Astrocyte (in vitro differentiated cells and primary cell): ENCODE measurements at regions not wholly inside any gene's neighbourhood (a gene's known extent, or its start where the extent isn't known, plus 50 kb on each side); places are given as distances from the start of the nearest gene placed in this dataset.

Experiments used
- DNase-seq: peaks from one replicate; pipeline ENCODE4 v3.0.0-alpha.2; 2010; ENCODE audit warnings: low read depth
- FAIRE-seq: peaks from 2 replicates; lab custom pipeline; 2011; peaks lifted over from hg19 to GRCh38; lab: Jason Lieb, UNC
- H2AFZ ChIP-seq: 2 replicates; pipeline ENCODE4 v1.6.0; 2012; ENCODE audit warnings: low read depth, low read length, inconsistent platforms
- H3K27ac ChIP-seq: 2 replicates; pipeline ENCODE4 v1.5.1; 2011; ENCODE audit warnings: low read depth, low read length, inconsistent platforms
- H3K27me3 ChIP-seq: 2 replicates; pipeline ENCODE4 v1.6.0; 2011; ENCODE audit warnings: low read length, inconsistent platforms; ENCODE audit not compliant: insufficient read depth
- H3K36me3 ChIP-seq: 2 replicates; pipeline ENCODE4 v1.5.1; 2011; ENCODE audit warnings: low read length, inconsistent platforms; ENCODE audit not compliant: insufficient read depth
- H3K4me1 ChIP-seq: 2 replicates; pipeline ENCODE4 v1.5.1; 2011; ENCODE audit warnings: low read length, inconsistent platforms; ENCODE audit not compliant: insufficient read depth
- H3K4me2 ChIP-seq: 2 replicates; pipeline ENCODE4 v1.6.0; 2012; ENCODE audit warnings: low read length, inconsistent platforms
- H3K4me3 ChIP-seq: 2 replicates; pipeline ENCODE4 v1.5.1; 2011; ENCODE audit warnings: low read depth, mild to moderate bottlenecking, low read length, inconsistent platforms; ENCODE audit not compliant: insufficient read depth
- H3K79me2 ChIP-seq: 2 replicates; pipeline ENCODE4 v1.6.0; 2012; ENCODE audit warnings: mild to moderate bottlenecking, low read length, inconsistent platforms; ENCODE audit not compliant: insufficient read depth
- H3K9ac ChIP-seq: 2 replicates; pipeline ENCODE4 v1.6.0; 2012; ENCODE audit warnings: mild to moderate bottlenecking, low read length, inconsistent platforms
- H3K9me3 ChIP-seq: 2 replicates; pipeline ENCODE4 v1.5.1; 2012; ENCODE audit warnings: low read depth, mild to moderate bottlenecking, low read length, inconsistent platforms; ENCODE audit not compliant: insufficient read depth
- H4K20me1 ChIP-seq: 2 replicates; pipeline ENCODE4 v1.6.0; 2012; ENCODE audit warnings: low read length, inconsistent platforms; ENCODE audit not compliant: insufficient read depth
- H3K27ac Mint-ChIP-seq: one replicate; pipeline ENCODE4 v1.8.0; 2021; ENCODE audit warnings: mild to moderate bottlenecking, mixed read lengths; ENCODE audit not compliant: unreplicated experiment
- H3K27me3 Mint-ChIP-seq: one replicate; pipeline ENCODE4 v1.8.0; 2021; ENCODE audit warnings: low read depth, mixed read lengths; ENCODE audit not compliant: unreplicated experiment
- H3K36me3 Mint-ChIP-seq: one replicate; pipeline ENCODE4 v1.8.0; 2021; ENCODE audit warnings: low read depth, mixed read lengths; ENCODE audit not compliant: unreplicated experiment
- H3K4me1 Mint-ChIP-seq: one replicate; pipeline ENCODE4 v1.8.0; 2021; ENCODE audit warnings: low read depth, mixed read lengths; ENCODE audit not compliant: unreplicated experiment
- H3K4me3 Mint-ChIP-seq: one replicate; pipeline ENCODE4 v1.8.0; 2021; ENCODE audit warnings: mild to moderate bottlenecking, moderate library complexity, mixed read lengths; ENCODE audit not compliant: unreplicated experiment
- H3K9me3 Mint-ChIP-seq: one replicate; pipeline ENCODE4 v1.8.0; 2021; ENCODE audit warnings: mild to moderate bottlenecking, mixed read lengths; ENCODE audit not compliant: unreplicated experiment
- EZH2 ChIP-seq: IDR thresholded peaks from 2 replicates; pipeline ENCODE4 v1.6.1; 2012; ENCODE audit warnings: mild to moderate bottlenecking, low read length, inconsistent platforms; ENCODE audit not compliant: insufficient read depth
- TF ChIP-seq, protein P1 (sequence below): IDR thresholded peaks from 2 replicates; pipeline ENCODE4 v1.5.1; 2011; ENCODE audit warnings: low read depth, mild to moderate bottlenecking, inconsistent platforms, low read length, moderate library complexity; ENCODE audit not compliant: insufficient read depth

DNA sequence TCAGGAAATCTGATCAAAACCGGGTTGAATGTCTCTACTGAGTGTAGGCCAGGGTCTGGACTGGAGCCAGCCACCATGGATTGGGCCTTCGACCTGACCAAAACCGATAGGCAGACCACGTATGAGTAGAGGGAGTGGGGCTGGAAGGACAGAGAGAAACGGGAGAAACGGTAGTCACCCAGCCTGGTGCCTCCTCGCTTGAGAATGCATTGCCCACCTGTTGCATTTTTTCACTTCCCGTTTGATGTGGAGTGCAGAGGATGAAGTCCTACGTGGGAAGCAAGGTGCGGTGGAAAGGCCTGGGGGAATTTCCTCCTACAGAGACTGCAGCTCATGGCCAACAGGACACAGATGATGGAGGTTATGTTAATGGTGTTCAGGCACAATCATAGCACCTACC, 53.9 kb upstream of the ECI2 start:
- no peak overlapping the region for H2AFZ ChIP-seq
- H3K36me3 ChIP-seq = no peaks in the 10 kb centered on the region
- H3K79me2 ChIP-seq = no peaks in the 10 kb centered on the region
- no peak overlapping the region for H3K4me2 ChIP-seq
- H3K9ac ChIP-seq = no peak overlapping the region
- Mint-ChIP-seq H3K27ac (no peak overlapping the region), H3K27me3 (no peaks in the 10 kb centered on the region), H3K4me3 (no peak overlapping the region), H3K36me3 (peaks cover 1% of the 10 kb centered on the region), H3K9me3 (peaks cover 10% of the 10 kb centered on the region), H3K4me1 (peaks cover 6% of the 10 kb centered on the region)
- H3K27me3 ChIP-seq = no peaks in the 10 kb centered on the region
- no peaks in the 10 kb centered on the region for H4K20me1 ChIP-seq
- no peaks in the 10 kb centered on the region for H3K4me1 ChIP-seq
- H3K9me3 ChIP-seq = no peaks in the 10 kb centered on the region
- H3K27ac ChIP-seq = no peak overlapping the region
- no peak for DNase-seq
- FAIRE-seq = no peak
- TF ChIP-seq, protein P1, sequence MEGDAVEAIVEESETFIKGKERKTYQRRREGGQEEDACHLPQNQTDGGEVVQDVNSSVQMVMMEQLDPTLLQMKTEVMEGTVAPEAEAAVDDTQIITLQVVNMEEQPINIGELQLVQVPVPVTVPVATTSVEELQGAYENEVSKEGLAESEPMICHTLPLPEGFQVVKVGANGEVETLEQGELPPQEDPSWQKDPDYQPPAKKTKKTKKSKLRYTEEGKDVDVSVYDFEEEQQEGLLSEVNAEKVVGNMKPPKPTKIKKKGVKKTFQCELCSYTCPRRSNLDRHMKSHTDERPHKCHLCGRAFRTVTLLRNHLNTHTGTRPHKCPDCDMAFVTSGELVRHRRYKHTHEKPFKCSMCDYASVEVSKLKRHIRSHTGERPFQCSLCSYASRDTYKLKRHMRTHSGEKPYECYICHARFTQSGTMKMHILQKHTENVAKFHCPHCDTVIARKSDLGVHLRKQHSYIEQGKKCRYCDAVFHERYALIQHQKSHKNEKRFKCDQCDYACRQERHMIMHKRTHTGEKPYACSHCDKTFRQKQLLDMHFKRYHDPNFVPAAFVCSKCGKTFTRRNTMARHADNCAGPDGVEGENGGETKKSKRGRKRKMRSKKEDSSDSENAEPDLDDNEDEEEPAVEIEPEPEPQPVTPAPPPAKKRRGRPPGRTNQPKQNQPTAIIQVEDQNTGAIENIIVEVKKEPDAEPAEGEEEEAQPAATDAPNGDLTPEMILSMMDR = no peak
- no peak for TF ChIP-seq EZH2
- no peak overlapping the region for H3K4me3 ChIP-seq

DNA sequence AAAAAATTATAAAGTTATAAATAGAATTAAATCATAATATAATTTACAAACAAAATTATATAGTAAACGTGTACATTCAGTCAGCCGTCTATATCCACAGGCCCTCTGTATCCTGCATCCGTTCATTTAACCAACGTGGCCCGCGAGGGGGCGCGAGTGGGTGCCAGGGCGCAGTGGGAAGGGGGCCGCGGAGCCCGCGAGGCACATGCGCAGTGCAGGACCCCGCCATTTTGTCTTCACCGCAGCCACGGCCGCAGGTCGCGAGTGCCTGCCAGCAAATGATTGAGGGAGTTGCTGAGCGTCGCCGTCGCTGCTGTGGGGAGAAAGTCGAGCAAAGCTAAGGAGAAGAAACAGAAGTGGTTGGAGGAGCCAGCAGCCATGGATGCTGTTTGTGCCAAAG, 53.4 kb upstream of the ECI2 start:
- H3K4me3 Mint-ChIP-seq = no peak overlapping the region
- no peak overlapping the region for H2AFZ ChIP-seq
- no peaks in the 10 kb centered on the region for H3K36me3 ChIP-seq
- no peak overlapping the region for H3K4me3 ChIP-seq
- peaks cover 1% of the 10 kb centered on the region for H3K36me3 Mint-ChIP-seq
- no peaks in the 10 kb centered on the region for H3K79me2 ChIP-seq
- H3K27ac Mint-ChIP-seq = no peak overlapping the region
- H3K27ac ChIP-seq = no peak overlapping the region
- H3K9ac ChIP-seq = no peak overlapping the region
- H3K4me1 ChIP-seq = no peaks in the 10 kb centered on the region
- DNase-seq (no peak), FAIRE-seq (no peak)
- H3K4me1 Mint-ChIP-seq = peaks cover 6% of the 10 kb centered on the region
- H3K9me3 ChIP-seq = no peaks in the 10 kb centered on the region
- TF ChIP-seq EZH2 = no peak
- TF ChIP-seq, protein P1 = no peak
- H3K27me3 ChIP-seq = no peaks in the 10 kb centered on the region
- no peak overlapping the region for H3K4me2 ChIP-seq
- peaks cover 10% of the 10 kb centered on the region for H3K9me3 Mint-ChIP-seq
- H4K20me1 ChIP-seq = no peaks in the 10 kb centered on the region
- H3K27me3 Mint-ChIP-seq = no peaks in the 10 kb centered on the region

DNA sequence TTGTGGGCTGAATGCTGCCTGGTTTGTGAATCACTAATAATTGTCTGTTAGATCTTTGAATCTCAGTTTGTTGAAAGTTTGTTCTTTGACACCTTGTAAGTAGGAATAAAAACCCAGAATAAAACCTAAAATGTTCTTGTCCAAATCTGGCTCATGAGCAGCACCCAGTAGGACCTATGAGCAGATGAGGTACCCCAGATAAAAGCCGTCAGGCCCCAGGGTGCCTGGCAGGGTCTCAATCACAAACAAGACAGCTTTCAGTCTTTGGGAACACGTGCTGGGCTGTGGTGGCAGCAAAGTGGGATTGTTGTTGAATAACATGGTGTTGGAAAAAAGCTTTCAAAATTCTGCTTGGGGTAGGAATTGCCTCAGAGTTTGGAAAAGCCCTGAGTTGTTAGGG, 52.1 kb upstream of the ECI2 start:
- no peaks in the 10 kb centered on the region for H3K79me2 ChIP-seq
- no peaks in the 10 kb centered on the region for H3K27me3 ChIP-seq
- H3K4me2 ChIP-seq = no peak overlapping the region
- H3K27me3 Mint-ChIP-seq = no peaks in the 10 kb centered on the region
- H3K9ac ChIP-seq = no peak overlapping the region
- no peak overlapping the region for H3K27ac ChIP-seq
- peaks cover 6% of the 10 kb centered on the region for H3K4me1 Mint-ChIP-seq
- no peak overlapping the region for H3K4me3 ChIP-seq
- no peak for FAIRE-seq
- no peaks in the 10 kb centered on the region for H3K36me3 ChIP-seq
- TF ChIP-seq EZH2 = no peak
- TF ChIP-seq, protein P1 = no peak
- H3K9me3 ChIP-seq = no peaks in the 10 kb centered on the region
- DNase-seq = no peak
- no peak overlapping the region for H3K4me3 Mint-ChIP-seq
- no peak overlapping the region for H3K27ac Mint-ChIP-seq
- H2AFZ ChIP-seq = no peak overlapping the region
- peaks cover 1% of the 10 kb centered on the region for H3K36me3 Mint-ChIP-seq
- no peaks in the 10 kb centered on the region for H4K20me1 ChIP-seq
- H3K9me3 Mint-ChIP-seq = peaks cover 5% of the 10 kb centered on the region
- no peaks in the 10 kb centered on the region for H3K4me1 ChIP-seq
